ENCODE measurements at regions not wholly inside any gene's neighbourhood (a gene's known extent, or its start where the extent isn't known, plus 50 kb on each side); places are given as distances from the start of the nearest gene placed in this dataset.

DNA sequence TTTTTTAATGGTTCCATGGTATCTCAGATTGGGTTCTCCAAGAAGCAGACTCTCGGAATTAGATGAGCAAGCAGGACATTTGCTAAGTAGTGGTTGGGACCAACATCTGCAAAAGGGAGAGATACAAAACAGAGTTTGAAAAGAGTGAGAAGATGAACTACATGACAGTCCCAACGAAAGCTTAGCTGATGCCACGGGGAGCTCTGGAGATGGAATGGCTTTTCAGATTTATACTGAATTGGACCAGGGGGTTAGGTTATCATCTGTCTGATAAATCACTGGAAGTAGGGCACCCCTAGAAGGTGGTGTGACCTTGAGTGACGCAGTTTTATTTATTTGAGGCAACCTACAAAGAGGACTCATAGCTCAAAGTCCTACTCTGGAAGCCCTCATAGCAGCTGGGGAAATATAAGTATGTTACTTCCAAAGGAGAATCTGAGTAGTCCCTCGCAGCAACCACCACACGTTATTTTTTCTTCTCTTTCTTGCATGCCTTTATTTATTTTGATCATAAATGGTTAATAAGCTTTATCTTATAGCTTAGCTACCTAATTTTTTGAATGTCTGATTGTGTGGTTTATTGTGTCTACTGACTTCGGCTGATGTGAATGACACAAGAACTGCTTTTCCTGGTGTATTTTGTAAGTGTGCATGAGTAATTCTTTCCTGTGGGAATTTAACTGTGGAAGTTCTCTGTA is 815.4 kb downstream of the SQOR start:
- peak overlapping the region; percentile 12 for H2AFZ ChIP-seq (ENCODE audit: low read length)
- WGBS (ENCODE audit: low lambda C conversion rate) = 13% methylated on average over 7 of the region's 7 CpGs
- H3K27me3 ChIP-seq (ENCODE audit: control insufficient read depth in 1 of 2, insufficient read depth in 2 of 2, low read length in 2 of 2) = no peaks in the 10 kb centered on the region
- H3K27ac ChIP-seq (ENCODE audit: extremely low read length, insufficient read depth, low read length) = peak overlapping the region; percentile 69
- ChIA-PET POLR2A (no interaction called here), CTCF (ENCODE audit: low intra/inter-chr PET ratio, low total read pairs) (no interaction called here)
- ATAC-seq (peak; percentile 72), DNase-seq (ENCODE audit: low spot score) (peak; percentile 71), FAIRE-seq (no peak)
- peaks cover 44% of the 10 kb centered on the region for H3K9me3 ChIP-seq (ENCODE audit: low read length)
- H3K4me3 ChIP-seq (replicated peaks in 1 of 3; ENCODE audit: insufficient read depth in 1 of 3, low read depth in 2 of 3, low read length in 3 of 3) = peak overlapping the region in 2 of 3 experiments; percentile 31 to 34; a peak in 3 of 6 replicates
- peak overlapping the region; percentile 66 for H3K4me2 ChIP-seq (ENCODE audit: low read depth, low read length)
- no peaks in the 10 kb centered on the region for H3K36me3 ChIP-seq (replicated peaks in 1 of 2; ENCODE audit: control insufficient read depth in 1 of 2, insufficient read depth in 2 of 2, low read length in 2 of 2)
- peak overlapping the region; percentile 42; the same call in 1 of the 2 replicates for H3K9ac ChIP-seq (ENCODE audit: insufficient read depth, low read depth, low read length)
- H3K79me2 ChIP-seq (ENCODE audit: insufficient read depth, low read length) = no peaks in the 10 kb centered on the region
- no TSS peak for BruUV-seq (replicated peaks)
- in situ Hi-C loops (cut with HindIII; ENCODE audit: extremely low pct_ligation_motif_present, low pct_unique_long_range_greater_than_20kb) (no loop called here), intact Hi-C loops (cut with micrococcal nuclease; ENCODE audit: unreplicated experiment) (loop anchor here (2.0 kb wide), 1 partner anchor 15 kb away; no protein-coding TSS in a partner anchor)
- H4K20me1 ChIP-seq (ENCODE audit: insufficient read depth, low read length) = no peaks in the 10 kb centered on the region
- peaks cover 39% of the 10 kb centered on the region for H3K4me1 ChIP-seq (ENCODE audit: insufficient read depth, low read length)
- TF ChIP-seq POLR2AphosphoS2 (IDR thresholded peaks at IDR 0.05; ENCODE audit: low read depth, low read length) = no peak
- no peak for TF ChIP-seq ZFP41 (CRISPR knock-in tag; IDR thresholded peaks at IDR 0.05; ENCODE audit: borderline replicate concordance)
- peak; percentile 49; the same call in 1 of the 2 replicates for TF ChIP-seq HNF4A (CRISPR knock-in tag; IDR thresholded peaks at IDR 0.05)
- TF ChIP-seq, protein P1, sequence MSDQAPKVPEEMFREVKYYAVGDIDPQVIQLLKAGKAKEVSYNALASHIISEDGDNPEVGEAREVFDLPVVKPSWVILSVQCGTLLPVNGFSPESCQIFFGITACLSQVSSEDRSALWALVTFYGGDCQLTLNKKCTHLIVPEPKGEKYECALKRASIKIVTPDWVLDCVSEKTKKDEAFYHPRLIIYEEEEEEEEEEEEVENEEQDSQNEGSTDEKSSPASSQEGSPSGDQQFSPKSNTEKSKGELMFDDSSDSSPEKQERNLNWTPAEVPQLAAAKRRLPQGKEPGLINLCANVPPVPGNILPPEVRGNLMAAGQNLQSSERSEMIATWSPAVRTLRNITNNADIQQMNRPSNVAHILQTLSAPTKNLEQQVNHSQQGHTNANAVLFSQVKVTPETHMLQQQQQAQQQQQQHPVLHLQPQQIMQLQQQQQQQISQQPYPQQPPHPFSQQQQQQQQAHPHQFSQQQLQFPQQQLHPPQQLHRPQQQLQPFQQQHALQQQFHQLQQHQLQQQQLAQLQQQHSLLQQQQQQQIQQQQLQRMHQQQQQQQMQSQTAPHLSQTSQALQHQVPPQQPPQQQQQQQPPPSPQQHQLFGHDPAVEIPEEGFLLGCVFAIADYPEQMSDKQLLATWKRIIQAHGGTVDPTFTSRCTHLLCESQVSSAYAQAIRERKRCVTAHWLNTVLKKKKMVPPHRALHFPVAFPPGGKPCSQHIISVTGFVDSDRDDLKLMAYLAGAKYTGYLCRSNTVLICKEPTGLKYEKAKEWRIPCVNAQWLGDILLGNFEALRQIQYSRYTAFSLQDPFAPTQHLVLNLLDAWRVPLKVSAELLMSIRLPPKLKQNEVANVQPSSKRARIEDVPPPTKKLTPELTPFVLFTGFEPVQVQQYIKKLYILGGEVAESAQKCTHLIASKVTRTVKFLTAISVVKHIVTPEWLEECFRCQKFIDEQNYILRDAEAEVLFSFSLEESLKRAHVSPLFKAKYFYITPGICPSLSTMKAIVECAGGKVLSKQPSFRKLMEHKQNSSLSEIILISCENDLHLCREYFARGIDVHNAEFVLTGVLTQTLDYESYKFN (CRISPR knock-in tag; conservative IDR thresholded peaks at IDR 0.05) = peak; percentile 66
- 0 out of 2 replicates have a peak, but pooled peaks have one; percentile 35 for TF ChIP-seq RBFOX2 (IDR thresholded peaks at IDR 0.05; ENCODE audit: low read depth, low read length)
- TF ChIP-seq MIXL1 (CRISPR knock-in tag; IDR thresholded peaks at IDR 0.05) = no peak
- TF ChIP-seq CREB1 (IDR thresholded peaks at IDR 0.05) = no peak
- TF ChIP-seq CREB1 (CRISPR knock-in tag; IDR thresholded peaks at IDR 0.05) = peak; percentile 38; the same call in 1 of the 2 replicates
- TF ChIP-seq ZNF329 (CRISPR knock-in tag; IDR thresholded peaks at IDR 0.05; ENCODE audit: low read depth) = no peak
- TF ChIP-seq ZNF136 (CRISPR knock-in tag; IDR thresholded peaks at IDR 0.05; ENCODE audit: low read depth) = no peak
- no peak for TF ChIP-seq TBL1XR1 (IDR thresholded peaks at IDR 0.05; ENCODE audit: borderline replicate concordance, low read length, partially characterized antibody)
- TF ChIP-seq ZNF841 (CRISPR knock-in tag; IDR thresholded peaks at IDR 0.05; ENCODE audit: borderline replicate concordance) = no peak
- TF ChIP-seq ARNTL (CRISPR knock-in tag; IDR thresholded peaks at IDR 0.05) = no peak
- TF ChIP-seq, protein P2, sequence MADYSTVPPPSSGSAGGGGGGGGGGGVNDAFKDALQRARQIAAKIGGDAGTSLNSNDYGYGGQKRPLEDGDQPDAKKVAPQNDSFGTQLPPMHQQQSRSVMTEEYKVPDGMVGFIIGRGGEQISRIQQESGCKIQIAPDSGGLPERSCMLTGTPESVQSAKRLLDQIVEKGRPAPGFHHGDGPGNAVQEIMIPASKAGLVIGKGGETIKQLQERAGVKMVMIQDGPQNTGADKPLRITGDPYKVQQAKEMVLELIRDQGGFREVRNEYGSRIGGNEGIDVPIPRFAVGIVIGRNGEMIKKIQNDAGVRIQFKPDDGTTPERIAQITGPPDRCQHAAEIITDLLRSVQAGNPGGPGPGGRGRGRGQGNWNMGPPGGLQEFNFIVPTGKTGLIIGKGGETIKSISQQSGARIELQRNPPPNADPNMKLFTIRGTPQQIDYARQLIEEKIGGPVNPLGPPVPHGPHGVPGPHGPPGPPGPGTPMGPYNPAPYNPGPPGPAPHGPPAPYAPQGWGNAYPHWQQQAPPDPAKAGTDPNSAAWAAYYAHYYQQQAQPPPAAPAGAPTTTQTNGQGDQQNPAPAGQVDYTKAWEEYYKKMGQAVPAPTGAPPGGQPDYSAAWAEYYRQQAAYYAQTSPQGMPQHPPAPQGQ (CRISPR knock-in tag; IDR thresholded peaks at IDR 0.05; ENCODE audit: borderline replicate concordance) = no peak
- TF ChIP-seq, protein P3, sequence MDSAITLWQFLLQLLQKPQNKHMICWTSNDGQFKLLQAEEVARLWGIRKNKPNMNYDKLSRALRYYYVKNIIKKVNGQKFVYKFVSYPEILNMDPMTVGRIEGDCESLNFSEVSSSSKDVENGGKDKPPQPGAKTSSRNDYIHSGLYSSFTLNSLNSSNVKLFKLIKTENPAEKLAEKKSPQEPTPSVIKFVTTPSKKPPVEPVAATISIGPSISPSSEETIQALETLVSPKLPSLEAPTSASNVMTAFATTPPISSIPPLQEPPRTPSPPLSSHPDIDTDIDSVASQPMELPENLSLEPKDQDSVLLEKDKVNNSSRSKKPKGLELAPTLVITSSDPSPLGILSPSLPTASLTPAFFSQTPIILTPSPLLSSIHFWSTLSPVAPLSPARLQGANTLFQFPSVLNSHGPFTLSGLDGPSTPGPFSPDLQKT (CRISPR knock-in tag; IDR thresholded peaks at IDR 0.05; ENCODE audit: borderline replicate concordance) = no peak
- TF ChIP-seq, protein P4, sequence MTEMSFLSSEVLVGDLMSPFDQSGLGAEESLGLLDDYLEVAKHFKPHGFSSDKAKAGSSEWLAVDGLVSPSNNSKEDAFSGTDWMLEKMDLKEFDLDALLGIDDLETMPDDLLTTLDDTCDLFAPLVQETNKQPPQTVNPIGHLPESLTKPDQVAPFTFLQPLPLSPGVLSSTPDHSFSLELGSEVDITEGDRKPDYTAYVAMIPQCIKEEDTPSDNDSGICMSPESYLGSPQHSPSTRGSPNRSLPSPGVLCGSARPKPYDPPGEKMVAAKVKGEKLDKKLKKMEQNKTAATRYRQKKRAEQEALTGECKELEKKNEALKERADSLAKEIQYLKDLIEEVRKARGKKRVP (CRISPR knock-in tag; IDR thresholded peaks at IDR 0.05) = no peak
- 0 out of 2 replicates have a peak, but pooled peaks have one; percentile 15 for TF ChIP-seq NCOR1 (IDR thresholded peaks at IDR 0.05; ENCODE audit: borderline replicate concordance, low read length)
